HCT116 (cell line): ENCODE measurements at regions not wholly inside any gene's neighbourhood (a gene's known extent, or its start where the extent isn't known, plus 50 kb on each side); places are given as distances from the start of the nearest gene placed in this dataset.

ENCODE experiments used
- ATAC-seq: fragments of 200-7000 bp; cut with Tn5 transposase; 2 replicates; pipeline ENCODE4 v1.9.1; 2020; ENCODE audit warnings: mild to moderate bottlenecking, moderate library complexity
- BruUV-seq: library from RNA; stranded (reverse); fragments of 400-500 nt; replicated peaks from 2 replicates; lab custom pipeline; 2021; lab: Mats Ljungman, UMichigan
- CTCF ChIA-PET: fragments of 300-600 bp; sonication (Branson Sonifier 250); formaldehyde crosslinking; loops from one replicate; lab custom pipeline; 2021; ENCODE audit warnings: antibody characterized with exemption; lab: Charles Lee
- POLR2A ChIA-PET: fragments of 300-600, 350-600 bp; sonication (Branson Sonifier 250); formaldehyde crosslinking; loops from one replicate; lab custom pipeline; 2021; ENCODE audit warnings: antibody characterized with exemption; lab: Charles Lee
- RAD21 ChIA-PET, 2 experiments: fragments of 300-600 bp; sonication (Branson Sonifier 250); formaldehyde crosslinking; loops; one replicate each; lab custom pipeline; 2023; ENCODE audit warnings: low total read pairs in 2 of 2; ENCODE audit not compliant: uncharacterized antibody in 2 of 2, unreplicated experiment in 2 of 2, low non-redundant PET in 1 of 2; lab: Charles Lee
- DNase-seq: peaks from one replicate; pipeline ENCODE4 v3.0.0-alpha.2; 2010; ENCODE audit warnings: low read depth, low spot score
- H2AFZ ChIP-seq: fragments of 200-600 bp; shearing (Covaris generic), sonication (generic); 2 replicates; pipeline ENCODE4 v1.6.1; 2017; ENCODE audit warnings: low read depth, mixed run types, mixed read lengths, antibody characterized with exemption, low read length; ENCODE audit not compliant: poor library complexity, severe bottlenecking
- H3K27ac ChIP-seq: 2 replicates; pipeline ENCODE4 v1.5.1; 2012; ENCODE audit warnings: low read depth, low read length
- H3K27me3 ChIP-seq: fragments of 200-600 bp; sonication (generic); 2 replicates; pipeline ENCODE4 v1.6.1; 2016; ENCODE audit warnings: mixed run types, low read length, mixed read lengths; ENCODE audit not compliant: insufficient read depth
- H3K36me3 ChIP-seq, 2 experiments: fragments of 200-500 bp in 1 of 2; fragments of 200-600 bp in 1 of 2; sonication (Bioruptor generic) in 1 of 2; sonication (generic) in 1 of 2; 2 replicates each; pipeline versions ENCODE4 v1.5.1 to v1.6.1; 2014 to 2016; ENCODE audit warnings: low read length in 2 of 2, inconsistent platforms in 1 of 2, mixed read lengths in 1 of 2, mixed run types in 1 of 2; ENCODE audit not compliant: insufficient read depth in 2 of 2, control insufficient read depth in 1 of 2
- H3K4me1 ChIP-seq, 2 experiments: fragments of 200-600 bp in 1 of 2; sonication (generic) in 1 of 2; 2 replicates each; pipeline versions ENCODE4 v1.5.1 to v1.6.1; 2012 to 2017; ENCODE audit warnings: low read length in 2 of 2, inconsistent platforms in 1 of 2, mild to moderate bottlenecking in 1 of 2, mixed read lengths in 1 of 2, mixed run types in 1 of 2, moderate library complexity in 1 of 2; ENCODE audit not compliant: insufficient read depth in 2 of 2, control insufficient read depth in 1 of 2
- H3K4me2 ChIP-seq: fragments of 200-600 bp; sonication (generic); 2 replicates; pipeline ENCODE4 v1.6.1; 2017; ENCODE audit warnings: mixed run types, low read length, mixed read lengths
- H3K4me3 ChIP-seq, 2 experiments: fragments of 200-600 bp in 1 of 2; sonication (generic) in 1 of 2; replicated peaks in 1 of 2; 2 replicates each; pipeline ENCODE4 v1.5.1; 2011 to 2016; ENCODE audit warnings: low read length in 2 of 2, control low read depth in 1 of 2, low read depth in 1 of 2, mild to moderate bottlenecking in 1 of 2, mixed read lengths in 1 of 2, mixed run types in 1 of 2
- H3K79me2 ChIP-seq: fragments of 200-600 bp; sonication (generic); 2 replicates; pipeline ENCODE4 v1.6.1; 2017; ENCODE audit warnings: mild to moderate bottlenecking, mixed run types, low read length, moderate library complexity, mixed read lengths; ENCODE audit not compliant: insufficient read depth
- H3K9ac ChIP-seq: fragments of 200-600 bp; sonication (generic); 2 replicates; pipeline ENCODE4 v1.6.1; 2016; ENCODE audit warnings: low read length, mixed read lengths
- H3K9me2 ChIP-seq: fragments of 200-600 bp; sonication (generic), shearing (Covaris generic); 2 replicates; pipeline ENCODE4 v1.6.1; 2017; ENCODE audit warnings: mixed run types, mild to moderate bottlenecking, moderate library complexity; ENCODE audit not compliant: insufficient read depth
- H3K9me3 ChIP-seq, 2 experiments: fragments of 200-500 bp in 1 of 2; fragments of 200-600 bp in 1 of 2; sonication (Bioruptor generic) in 1 of 2; sonication (generic) in 1 of 2; 2 replicates each; pipeline ENCODE4 v1.6.1; 2014 to 2017; ENCODE audit warnings: low read length in 2 of 2, mixed read lengths in 2 of 2, inconsistent platforms in 1 of 2, low read depth in 1 of 2, mild to moderate bottlenecking in 1 of 2, mixed run types in 1 of 2, moderate library complexity in 1 of 2; ENCODE audit not compliant: control insufficient read depth in 1 of 2, insufficient read depth in 1 of 2
- H4K20me1 ChIP-seq: fragments of 200-600 bp; sonication (generic), shearing (Covaris generic); 2 replicates; pipeline ENCODE4 v1.6.1; 2017; ENCODE audit warnings: mixed run types, mild to moderate bottlenecking, moderate library complexity; ENCODE audit not compliant: insufficient read depth
- CEBPB ChIP-seq: IDR thresholded peaks from 2 replicates; pipeline ENCODE4 v1.6.1; 2012; ENCODE audit warnings: low read depth
- ELF1 ChIP-seq: IDR thresholded peaks from 2 replicates; pipeline ENCODE4 v1.6.1; 2012; ENCODE audit warnings: low read depth, borderline replicate concordance
- EZH2phosphoT487 ChIP-seq: fragments of 200-600 bp; IDR thresholded peaks from 2 replicates; pipeline ENCODE4 v1.6.1; 2018; ENCODE audit warnings: antibody characterized with exemption, borderline replicate concordance
- JUND ChIP-seq: IDR thresholded peaks from 2 replicates; pipeline ENCODE4 v1.6.1; 2012
- POLR2A ChIP-seq: IDR thresholded peaks from 2 replicates; pipeline ENCODE4 v1.7.0; 2011; ENCODE audit warnings: borderline replicate concordance; ENCODE audit not compliant: insufficient read depth, insufficient read length; ENCODE audit errors: extremely low read depth
- POLR2AphosphoS5 ChIP-seq: IDR thresholded peaks from 2 replicates; pipeline ENCODE4 v1.6.1; 2011; ENCODE audit warnings: mild to moderate bottlenecking, low read depth, low read length, moderate library complexity
- SIN3A ChIP-seq: IDR thresholded peaks from 2 replicates; pipeline ENCODE4 v1.6.1; 2012; ENCODE audit warnings: low read depth
- SRF ChIP-seq: IDR thresholded peaks from 2 replicates; pipeline ENCODE4 v1.6.1; 2012; ENCODE audit warnings: low read depth
- TCF7L2 ChIP-seq: IDR thresholded peaks from 2 replicates; pipeline ENCODE4 v1.7.0; 2011; ENCODE audit warnings: borderline replicate concordance, inconsistent platforms; ENCODE audit not compliant: insufficient read depth, insufficient read length; ENCODE audit errors: extremely low read depth
- YY1 ChIP-seq: IDR thresholded peaks from 2 replicates; pipeline ENCODE4 v1.6.1; 2011; ENCODE audit warnings: low read length, low read depth, moderate library complexity, mild to moderate bottlenecking; ENCODE audit not compliant: insufficient replicate concordance; ENCODE audit errors: extremely low read depth
- ZNF274 ChIP-seq: fragments of 200-500 bp; sonication (Bioruptor generic); IDR thresholded peaks from 2 replicates; pipeline ENCODE4 v1.6.1; 2014; ENCODE audit warnings: mild to moderate bottlenecking, low read depth, low read length, inconsistent platforms
- intact Hi-C: fragments of 100-400 bp; cut with micrococcal nuclease; formaldehyde crosslinking; loops from 2 replicates; pipeline ENCODE4 v1.10.0; 2022
- TF ChIP-seq, protein P1 (sequence below), 3 experiments: fragments of 200-600 bp in 1 of 3; sonication (generic) in 1 of 3; IDR thresholded peaks in 2 of 3; conservative IDR thresholded peaks in 1 of 3; 2 replicates each; pipeline ENCODE4 v1.5.1; 2012 to 2017; ENCODE audit warnings: low read depth in 2 of 3, low read length in 2 of 3, antibody characterized with exemption in 1 of 3, borderline replicate concordance in 1 of 3, control low read depth in 1 of 3, mild to moderate bottlenecking in 1 of 3, mixed read lengths in 1 of 3, mixed run types in 1 of 3, moderate library complexity in 1 of 3; ENCODE audit not compliant: insufficient read depth in 1 of 3
- TF ChIP-seq, protein P2 (sequence below): IDR thresholded peaks from 2 replicates; pipeline ENCODE4 v1.6.1; 2012

DNA sequence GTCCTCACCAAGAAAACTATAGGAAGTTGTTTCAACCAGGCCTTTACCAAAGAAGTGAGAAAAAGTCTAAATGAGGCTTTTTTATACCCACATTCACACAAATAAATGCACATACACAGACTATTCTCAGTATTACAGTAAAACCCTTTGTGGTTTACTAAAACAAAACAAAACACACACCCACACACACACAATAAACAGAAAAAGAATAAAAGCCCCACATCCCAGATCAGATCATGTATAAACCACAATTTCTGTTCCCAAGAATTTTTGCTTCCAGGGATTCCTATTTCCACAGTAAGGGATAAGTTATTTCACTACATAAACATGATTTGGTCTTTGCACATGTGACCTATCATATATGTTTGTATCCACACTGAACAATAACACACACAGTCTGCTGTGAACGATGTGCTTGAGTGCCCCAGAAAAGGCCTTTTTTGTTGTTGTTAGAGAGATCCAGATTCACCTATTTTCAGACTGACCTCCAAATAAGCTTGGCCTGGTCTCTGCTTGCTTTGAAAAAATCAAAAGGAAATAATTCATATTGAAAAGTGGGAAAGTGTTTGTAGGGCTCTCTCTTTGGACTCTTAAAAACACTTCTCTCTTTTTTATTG is 283.4 kb upstream of the ATP11B start (continued):
- TF ChIP-seq, protein P1, sequence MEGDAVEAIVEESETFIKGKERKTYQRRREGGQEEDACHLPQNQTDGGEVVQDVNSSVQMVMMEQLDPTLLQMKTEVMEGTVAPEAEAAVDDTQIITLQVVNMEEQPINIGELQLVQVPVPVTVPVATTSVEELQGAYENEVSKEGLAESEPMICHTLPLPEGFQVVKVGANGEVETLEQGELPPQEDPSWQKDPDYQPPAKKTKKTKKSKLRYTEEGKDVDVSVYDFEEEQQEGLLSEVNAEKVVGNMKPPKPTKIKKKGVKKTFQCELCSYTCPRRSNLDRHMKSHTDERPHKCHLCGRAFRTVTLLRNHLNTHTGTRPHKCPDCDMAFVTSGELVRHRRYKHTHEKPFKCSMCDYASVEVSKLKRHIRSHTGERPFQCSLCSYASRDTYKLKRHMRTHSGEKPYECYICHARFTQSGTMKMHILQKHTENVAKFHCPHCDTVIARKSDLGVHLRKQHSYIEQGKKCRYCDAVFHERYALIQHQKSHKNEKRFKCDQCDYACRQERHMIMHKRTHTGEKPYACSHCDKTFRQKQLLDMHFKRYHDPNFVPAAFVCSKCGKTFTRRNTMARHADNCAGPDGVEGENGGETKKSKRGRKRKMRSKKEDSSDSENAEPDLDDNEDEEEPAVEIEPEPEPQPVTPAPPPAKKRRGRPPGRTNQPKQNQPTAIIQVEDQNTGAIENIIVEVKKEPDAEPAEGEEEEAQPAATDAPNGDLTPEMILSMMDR (IDR thresholded peaks at IDR 0.05 in 2 of 3, conservative IDR thresholded peaks at IDR 0.05 in 1 of 3; ENCODE audit: borderline replicate concordance in 1 of 3, insufficient read depth in 1 of 3, low read depth in 2 of 3, low read length in 2 of 3) = no peak
- TF ChIP-seq CEBPB (no peak), ZNF274 (no peak), JUND (no peak), EZH2phosphoT487 (no peak), TCF7L2 (no peak), ELF1 (no peak), YY1 (no peak), SRF (no peak)
- TF ChIP-seq, protein P2, sequence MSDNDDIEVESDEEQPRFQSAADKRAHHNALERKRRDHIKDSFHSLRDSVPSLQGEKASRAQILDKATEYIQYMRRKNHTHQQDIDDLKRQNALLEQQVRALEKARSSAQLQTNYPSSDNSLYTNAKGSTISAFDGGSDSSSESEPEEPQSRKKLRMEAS = no peak

- Histone ChIP-seq H3K36me3 (no peaks in the 10 kb centered on the region), H3K9me2 (no peaks in the 10 kb centered on the region), H3K9ac (no peak overlapping the region), H3K4me2 (no peak overlapping the region), H3K4me1 (no peaks in the 10 kb centered on the region), H3K27me3 (no peaks in the 10 kb centered on the region), H3K9me3 (no peaks in the 10 kb centered on the region), H3K4me3 (no peak overlapping the region), H3K27ac (no peak overlapping the region), H4K20me1 (no peaks in the 10 kb centered on the region), H3K79me2 (no peaks in the 10 kb centered on the region), H2AFZ (no peak overlapping the region)
- ChIA-PET POLR2A (no interaction called here), RAD21 (no interaction called here), CTCF (no interaction called here)
- BruUV-seq = no TSS peak
- intact Hi-C loops = no loop called here
- DNase-seq (no peak), ATAC-seq (no peak)
- TF ChIP-seq SIN3A = no peak
- no peak for TF ChIP-seq POLR2A
- no peak for TF ChIP-seq POLR2AphosphoS5
Observed at GRCh38 chr3:182514236-182514964, 278.9 kb upstream of the ATP11B start.
